Tibial nerve (tissue), 4 donors: ENCODE measurements at regions not wholly inside any gene's neighbourhood (a gene's known extent, or its start where the extent isn't known, plus 50 kb on each side); places are given as distances from the start of the nearest gene placed in this dataset.
"Not testable (repeated sequence)": the region's sequence is repeated elsewhere in the genome, so short reads cannot be mapped to it uniquely, and the experiment has no call there.

Source experiments
- DNase-seq, 2 donors: peaks; one replicate each; pipeline ENCODE4 v3.0.0-alpha.2; 2019; ENCODE audit warnings: low spot score in 2 of 2
- H3K27ac ChIP-seq, 4 donors: fragments of 200-600 bp; sonication (generic) in 3 of 4; one replicate each; pipeline ENCODE4 v1.5.1; 2017 to 2019; ENCODE audit warnings: mild to moderate bottlenecking in 1 of 4
- H3K27me3 ChIP-seq, 2 donors: fragments of 200-600 bp; sonication (generic) in 1 of 2; one replicate each; pipeline versions ENCODE4 v1.5.1 to v1.6.0; 2017 to 2019
- H3K36me3 ChIP-seq, 3 donors: fragments of 200-600 bp; sonication (generic); one replicate each; pipeline ENCODE4 v1.5.1; 2018 to 2019
- H3K4me1 ChIP-seq, 4 donors: fragments of 200-600 bp; sonication (generic) in 3 of 4; one replicate each; pipeline ENCODE4 v1.5.1; 2017 to 2019
- H3K4me3 ChIP-seq, 4 donors: fragments of 200-600 bp; sonication (generic) in 3 of 4; one replicate each; pipeline ENCODE4 v1.5.1; 2017 to 2019; ENCODE audit warnings: mild to moderate bottlenecking in 1 of 4, moderate library complexity in 1 of 4
- H3K9me3 ChIP-seq, 4 donors: fragments of 200-600 bp; sonication (generic) in 3 of 4; one replicate each; pipeline ENCODE4 v1.5.1; 2017 to 2019
- CTCF ChIP-seq, 5 experiments: fragments of 200-600 bp in 3 of 5; fragments of 450-650 bp in 2 of 5; sonication (generic) in 3 of 5; IDR thresholded peaks; one replicate each; pipeline ENCODE4 v1.5.1; 2016 to 2019; ENCODE audit warnings: antibody characterized with exemption in 5 of 5, mild to moderate bottlenecking in 3 of 5, moderate library complexity in 2 of 5
- EP300 ChIP-seq, 2 donors: sonication (generic); formaldehyde crosslinking; IDR thresholded peaks; one replicate each; pipeline ENCODE4 v1.6.1; 2017; ENCODE audit warnings: antibody characterized with exemption in 2 of 2, mild to moderate bottlenecking in 1 of 2
- POLR2A ChIP-seq, 2 donors: fragments of 450-650 bp; IDR thresholded peaks; one replicate each; pipeline ENCODE4 v1.6.1; 2017; ENCODE audit warnings: antibody characterized with exemption in 2 of 2, mild to moderate bottlenecking in 2 of 2, moderate library complexity in 2 of 2
- WGBS, 2 donors: methylation state at CpG; one replicate each; pipeline ENCODE4 v1.1.5; 2018; 5-methylcytosine and 5-hydroxymethylcytosine counted together

GRCh38 chr2:228927028-228928010, 343.8 kb downstream of the PID1 start:
- Histone ChIP-seq H3K9me3 (peaks cover 0 to 20% (median 0%) of the 10 kb centered on the region in 4 donors), H3K4me1 (no peaks in the 10 kb centered on the region), H3K27ac (no peak overlapping the region), H3K36me3 (no peaks in the 10 kb centered on the region), H3K4me3 (no peak overlapping the region), H3K27me3 (no peaks in the 10 kb centered on the region)
- TF ChIP-seq EP300 (IDR thresholded peaks at IDR 0.05) (no peak), CTCF (IDR thresholded peaks at IDR 0.05) (no peak), POLR2A (IDR thresholded peaks at IDR 0.05) (no peak)
- WGBS, 2 donors, result 37 to 42% methylated on average over 3 of the region's 3 CpGs
- DNase-seq, result no peak

- TF ChIP-seq CTCF (IDR thresholded peaks at IDR 0.05), result no peak
- no peak for DNase-seq
- Histone ChIP-seq H3K27me3 (no peaks in the 10 kb centered on the region), H3K4me3 (no peak overlapping the region), H3K4me1 (no peaks in the 10 kb centered on the region), H3K36me3 (no peaks in the 10 kb centered on the region), H3K9me3 (peaks cover 0 to 3% (median 0%) of the 10 kb centered on the region in 4 donors), H3K27ac (no peak overlapping the region)
- WGBS, 2 donors, result 86 to 88% methylated on average over 4 of the region's 4 CpGs
These were observed 351.3 kb downstream of the PID1 start for GRCh38 chr2:228919808-228920207.

GRCh38 chr2:228917220-228917619, 353.9 kb downstream of the PID1 start:
- Histone ChIP-seq H3K27me3 (no peaks in the 10 kb centered on the region), H3K36me3 (no peaks in the 10 kb centered on the region), H3K9me3 (no peaks in the 10 kb centered on the region), H3K27ac (no peak overlapping the region), H3K4me1 (no peaks in the 10 kb centered on the region), H3K4me3 (no peak overlapping the region)
- TF ChIP-seq EP300 (IDR thresholded peaks at IDR 0.05), result no peak
- TF ChIP-seq POLR2A (IDR thresholded peaks at IDR 0.05), result no peak
- no peak for TF ChIP-seq CTCF (IDR thresholded peaks at IDR 0.05)
- 61% methylated on average over 1 of the region's 1 CpG for WGBS, 2 donors
- no peak for DNase-seq

GRCh38 chr2:228916416-228917090, 354.5 kb downstream of the PID1 start:
- TF ChIP-seq CTCF (IDR thresholded peaks at IDR 0.05), result no peak
- TF ChIP-seq EP300 (IDR thresholded peaks at IDR 0.05), result no peak
- TF ChIP-seq POLR2A (IDR thresholded peaks at IDR 0.05), result no peak
- DNase-seq, result no peak
- WGBS, 2 donors, result 72 to 81% methylated on average over 4 of the region's 4 CpGs
- H3K9me3 ChIP-seq, result no peaks in the 10 kb centered on the region
- no peak overlapping the region for H3K27ac ChIP-seq
- H3K27me3 ChIP-seq, result no peaks in the 10 kb centered on the region
- H3K4me1 ChIP-seq, result no peaks in the 10 kb centered on the region
- no peaks in the 10 kb centered on the region for H3K36me3 ChIP-seq
- no peak overlapping the region for H3K4me3 ChIP-seq

GRCh38 chr2:228913176-228913575, 357.9 kb downstream of the PID1 start:
- no peak for DNase-seq
- H3K4me3 ChIP-seq, result no peak overlapping the region
- no peaks in the 10 kb centered on the region for H3K27me3 ChIP-seq
- no peaks in the 10 kb centered on the region for H3K9me3 ChIP-seq
- 51 to 66% methylated on average over 3 of the region's 3 CpGs for WGBS, 2 donors
- TF ChIP-seq CTCF (IDR thresholded peaks at IDR 0.05) (no peak), EP300 (IDR thresholded peaks at IDR 0.05) (no peak), POLR2A (IDR thresholded peaks at IDR 0.05) (no peak)
- H3K27ac ChIP-seq, result no peak overlapping the region
- H3K4me1 ChIP-seq, result no peaks in the 10 kb centered on the region
- H3K36me3 ChIP-seq, result no peaks in the 10 kb centered on the region

GRCh38 chr2:228910872-228911271, 360.2 kb downstream of the PID1 start:
- WGBS, 2 donors, result 80 to 92% methylated on average over 1 of the region's 1 CpG
- not testable (repeated sequence) for H3K9me3 ChIP-seq, H3K4me1 ChIP-seq, DNase-seq, H3K27ac ChIP-seq, H3K4me3 ChIP-seq, H3K36me3 ChIP-seq, H3K27me3 ChIP-seq
